Left forelimb (tissue), 1 donor: ENCODE measurements at regions not wholly inside any gene's neighbourhood (a gene's known extent, or its start where the extent isn't known, plus 50 kb on each side); places are given as distances from the start of the nearest gene placed in this dataset.
"Not testable (repeated sequence)": the region's sequence is repeated elsewhere in the genome, so short reads cannot be mapped to it uniquely, and the experiment has no call there.

Experiments used
- DNase-seq: peaks from one replicate; pipeline ENCODE4 v3.0.0-alpha.2; 2018; ENCODE audit warnings: low spot score

GRCh38 chr6:150767571-150768018 lies 97.9 kb upstream of the MTHFD1L start:
- no peak for DNase-seq

- DNase-seq = no peak
Observed at GRCh38 chr6:150770637-150771036, 94.9 kb upstream of the MTHFD1L start.

- DNase-seq = no peak
Observed at GRCh38 chr6:150773969-150774368, 91.5 kb upstream of the MTHFD1L start.

GRCh38 chr6:150775415-150776203 lies 89.9 kb upstream of the MTHFD1L start:
- DNase-seq = no peak

- DNase-seq = no peak
Observed at GRCh38 chr6:150777736-150778135, 87.8 kb upstream of the MTHFD1L start.

- DNase-seq = no peak
Observed at GRCh38 chr6:150783813-150784212, 81.7 kb upstream of the MTHFD1L start.

- DNase-seq = no peak
Observed at GRCh38 chr6:150787429-150787828, 78.1 kb upstream of the MTHFD1L start.

GRCh38 chr6:150788089-150788488 lies 77.4 kb upstream of the MTHFD1L start:
- DNase-seq = no peak

GRCh38 chr6:150789906-150790305 lies 75.6 kb upstream of the MTHFD1L start:
- not testable (repeated sequence) for DNase-seq

GRCh38 chr6:150791717-150792116 lies 73.8 kb upstream of the MTHFD1L start:
- DNase-seq = no peak

GRCh38 chr6:150797949-150798348 lies 67.6 kb upstream of the MTHFD1L start:
- no peak for DNase-seq

GRCh38 chr6:150799276-150799805 lies 66.2 kb upstream of the MTHFD1L start:
- no peak for DNase-seq

GRCh38 chr6:150800674-150801314 lies 64.7 kb upstream of the MTHFD1L start:
- DNase-seq = no peak

- DNase-seq = no peak
Observed at GRCh38 chr6:150806790-150807189, 58.7 kb upstream of the MTHFD1L start.

- no peak for DNase-seq
Observed at GRCh38 chr6:150813319-150813992, 52.0 kb upstream of the MTHFD1L start.

GRCh38 chr6:150813993-150814359 lies 51.5 kb upstream of the MTHFD1L start:
- no peak for DNase-seq
